GM18520 (cell line): ENCODE measurements at regions not wholly inside any gene's neighbourhood (a gene's known extent, or its start where the extent isn't known, plus 50 kb on each side); places are given as distances from the start of the nearest gene placed in this dataset.
"Not testable (repeated sequence)": the region's sequence is repeated elsewhere in the genome, so short reads cannot be mapped to it uniquely, and the experiment has no call there.

Experiments
- ATAC-seq: cut with Tn5 transposase; IDR thresholded peaks from one replicate; pipeline ENCODE4 v1.9.1; 2021; ENCODE audit not compliant: unreplicated experiment

DNA sequence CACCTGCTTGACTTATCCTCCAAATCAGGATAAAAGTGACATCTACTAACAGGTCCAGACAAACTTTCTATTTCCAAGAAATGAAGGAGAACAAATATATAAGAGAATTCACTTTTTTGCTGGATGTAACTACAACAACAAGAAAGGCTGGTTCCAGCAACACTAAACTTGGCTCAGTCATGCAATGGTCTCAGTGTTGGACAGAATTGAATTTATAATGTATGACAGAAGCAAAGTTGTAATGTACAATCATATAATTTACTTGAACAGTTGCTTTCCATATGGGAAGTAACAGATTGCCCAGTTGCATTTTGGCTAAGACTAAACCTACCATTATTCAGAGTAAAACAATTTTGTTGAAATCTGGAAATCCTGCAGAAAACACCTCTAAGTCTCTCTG, 183.3 kb upstream of the INTU start:
- ATAC-seq = no peak

DNA sequence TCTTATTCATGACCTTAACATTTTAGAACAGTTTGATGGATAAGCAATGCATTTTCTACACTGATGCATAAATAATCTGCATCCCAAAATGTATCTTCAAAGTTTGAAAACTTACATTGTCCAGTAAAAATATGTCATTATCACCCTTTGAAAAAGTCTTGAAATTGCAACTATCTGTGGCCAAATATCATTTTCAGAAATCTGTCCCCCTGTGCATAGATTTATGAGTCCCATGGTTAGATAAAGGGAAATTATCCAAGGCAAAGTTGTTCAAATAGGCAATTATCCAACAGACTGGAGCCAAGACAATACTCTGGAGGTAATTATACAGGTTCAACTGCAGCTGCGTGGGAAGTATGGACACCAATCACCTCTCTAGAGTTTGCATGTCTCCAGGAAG, 182.5 kb upstream of the INTU start:
- ATAC-seq = no peak

DNA sequence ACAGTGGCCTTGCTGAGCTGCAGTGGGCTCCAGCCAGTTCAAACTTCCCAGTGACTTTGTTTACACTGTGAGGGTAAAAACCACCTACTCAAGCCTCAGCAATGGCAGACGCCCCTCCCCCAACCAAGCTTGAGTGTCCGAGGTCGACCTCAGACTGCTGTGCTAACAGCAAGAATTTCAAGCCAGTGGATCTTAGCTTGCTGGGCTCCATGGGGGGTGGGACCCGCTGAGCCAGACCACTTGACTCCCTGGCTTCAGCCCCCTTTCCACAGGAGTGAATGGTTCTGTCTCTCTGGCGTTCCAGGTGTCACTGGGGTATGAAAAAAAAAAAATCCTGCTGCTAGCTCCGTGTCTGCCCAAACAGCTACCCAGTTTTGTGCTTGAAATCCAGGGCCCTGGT, 168.9 kb upstream of the INTU start:
- ATAC-seq = no peak

DNA sequence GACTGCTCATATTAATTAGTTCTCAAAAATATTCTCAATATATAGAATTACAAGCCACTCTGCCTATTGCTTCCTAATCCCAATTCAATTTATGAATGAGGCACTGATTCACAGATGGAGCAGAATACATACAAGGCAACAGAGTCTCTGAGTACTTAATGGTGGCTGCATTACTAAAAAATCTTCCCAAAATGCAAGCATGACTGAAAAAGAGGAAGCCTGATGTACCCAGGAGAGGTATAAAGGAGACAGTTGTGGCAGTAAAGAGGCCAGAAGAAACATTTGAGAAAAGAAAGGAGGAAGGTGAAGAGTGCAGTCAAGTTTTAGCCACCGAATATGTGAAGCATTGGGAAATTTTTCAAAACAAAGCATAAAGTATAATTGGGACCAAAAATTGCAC, 163.2 kb upstream of the INTU start:
- ATAC-seq = no peak

DNA sequence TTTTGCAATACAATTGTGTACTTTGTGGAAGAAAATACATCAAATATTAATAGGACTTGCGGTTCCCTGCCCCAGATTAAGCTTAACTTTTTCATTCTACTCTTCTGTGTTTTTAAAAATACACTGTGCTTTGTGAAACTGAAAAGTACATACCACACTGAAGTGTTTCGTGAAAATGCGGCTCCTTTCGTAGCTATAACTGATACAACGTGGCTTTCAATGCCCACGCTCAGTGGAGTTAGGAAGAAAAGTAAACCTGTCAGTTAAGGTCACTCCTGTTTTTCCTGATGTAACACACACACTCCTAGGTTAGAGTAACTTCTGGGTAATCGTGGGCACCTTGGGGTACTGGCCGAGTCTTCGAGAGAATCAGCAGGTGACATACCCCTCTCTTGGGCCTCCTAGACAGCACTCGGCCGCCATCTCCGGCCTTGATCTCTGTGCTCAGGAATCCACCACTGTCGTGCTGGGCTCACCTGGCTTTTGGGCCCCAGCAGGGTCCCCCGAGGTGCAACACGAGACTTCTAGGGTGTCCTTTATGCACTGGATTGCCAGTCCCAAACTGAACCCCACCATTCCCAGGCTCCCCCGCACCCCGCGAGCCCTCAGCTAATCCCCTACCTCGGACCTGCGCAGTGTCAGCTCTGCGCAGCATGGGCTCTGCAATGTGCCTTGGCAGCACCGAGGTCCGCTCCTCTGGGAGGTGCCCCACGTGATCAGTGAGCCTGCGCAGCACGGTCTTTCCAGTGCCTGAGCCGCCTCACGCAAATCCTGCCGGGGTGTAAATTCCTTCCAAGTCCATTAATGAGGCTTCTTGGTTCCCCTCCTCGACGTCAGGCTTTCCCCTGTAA, 162.6 kb upstream of the INTU start:
- ATAC-seq = no peak

DNA sequence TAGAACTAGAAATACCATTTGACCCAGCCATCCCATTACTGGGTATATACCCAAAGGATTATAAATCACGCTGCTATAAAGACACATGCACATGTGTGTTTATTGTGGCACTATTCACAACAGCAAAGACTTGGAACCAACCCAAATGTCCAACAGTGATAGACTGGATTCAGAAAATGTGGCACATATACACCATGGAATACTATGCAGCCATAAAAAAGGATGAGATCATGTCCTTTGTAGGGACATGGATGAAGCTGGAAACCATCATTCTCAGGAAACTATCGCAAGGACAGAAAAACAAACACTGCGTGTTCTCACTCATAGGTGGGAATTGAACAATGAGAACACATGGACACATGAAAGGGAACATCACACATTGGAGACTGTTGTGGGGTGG, 154.5 kb upstream of the INTU start:
- ATAC-seq = not testable (repeated sequence)

DNA sequence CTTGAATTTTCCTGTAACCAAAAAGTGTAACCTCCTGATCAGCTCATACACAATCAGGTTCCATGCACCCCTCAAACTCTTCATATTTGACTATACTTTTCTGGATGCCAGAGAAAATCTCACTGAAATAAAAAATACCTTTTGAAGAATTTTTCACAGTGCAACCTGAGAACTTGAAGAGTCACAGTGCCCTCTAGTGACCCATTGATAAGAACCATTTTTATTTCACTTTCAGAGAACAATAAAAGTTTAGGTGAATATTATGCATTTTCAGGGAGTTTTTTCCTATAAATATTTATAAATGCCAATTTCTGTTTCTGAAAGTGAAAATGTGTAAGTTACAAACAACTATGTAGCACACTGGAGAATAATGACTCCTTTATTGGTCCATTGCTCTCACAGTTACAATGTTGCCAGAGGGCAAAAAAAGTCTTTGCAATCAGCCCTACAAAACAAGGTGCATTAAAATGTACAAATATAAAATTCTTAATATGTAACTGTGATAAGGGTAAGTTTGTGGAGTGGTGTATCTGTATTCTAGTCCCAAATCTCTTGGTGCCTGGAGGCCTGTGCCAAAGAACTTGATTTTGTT, 153.6 kb upstream of the INTU start:
- no peak for ATAC-seq

DNA sequence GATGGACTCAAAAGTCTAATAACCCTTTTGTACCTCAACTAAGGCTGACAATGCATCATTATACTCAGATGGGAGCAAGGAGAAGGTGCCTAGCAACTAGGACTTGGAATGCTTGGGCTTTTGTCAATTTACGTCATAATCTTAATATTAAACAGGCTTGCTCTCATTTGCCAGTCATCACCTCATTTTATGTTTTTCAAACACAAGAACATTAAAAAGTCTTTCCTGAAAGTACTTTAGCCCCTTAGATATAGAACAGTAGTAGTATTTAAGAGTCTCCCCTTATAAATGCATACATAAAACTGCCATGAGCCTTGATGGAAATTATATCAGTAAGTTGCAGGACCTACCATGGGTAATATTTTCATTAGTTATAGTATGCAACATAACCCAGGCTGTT, 150.7 kb upstream of the INTU start:
- no peak for ATAC-seq

DNA sequence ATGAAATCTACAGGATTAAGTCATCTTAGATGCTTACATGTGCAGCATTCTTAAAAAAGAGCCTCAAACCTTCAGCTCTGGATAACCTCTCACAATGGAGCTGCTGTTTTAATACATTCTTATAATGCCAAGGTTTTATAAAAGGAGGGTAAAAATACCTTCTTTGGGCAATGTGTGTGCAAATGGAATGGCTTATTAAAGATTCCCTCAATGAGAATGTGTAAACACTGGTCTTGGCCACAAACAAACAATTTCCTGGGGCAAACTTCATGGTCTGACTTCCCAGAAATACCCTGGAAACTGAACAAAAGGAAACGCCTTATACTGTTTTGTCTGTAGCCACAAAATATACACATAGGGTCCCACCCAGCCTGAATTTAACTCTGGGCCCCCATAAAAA, 148.6 kb upstream of the INTU start:
- no peak for ATAC-seq

DNA sequence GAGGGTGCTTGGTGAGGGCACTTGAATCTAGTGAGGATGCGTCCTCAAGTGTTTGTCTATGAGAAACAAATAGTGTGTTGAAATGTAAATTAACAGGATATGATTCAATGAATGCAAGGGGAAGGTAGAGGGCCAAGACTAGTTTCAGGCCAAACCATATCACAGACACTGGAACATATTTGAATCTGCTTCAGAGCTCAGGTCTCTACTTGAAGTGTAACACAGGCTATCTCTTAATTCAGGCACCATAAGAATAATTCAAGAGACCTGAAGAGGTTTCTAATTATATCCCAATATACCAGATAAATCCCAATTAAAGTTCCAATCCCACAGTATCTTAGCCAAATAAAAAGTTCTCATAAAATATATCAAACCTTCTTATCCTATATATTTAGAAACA, 146.5 kb upstream of the INTU start:
- ATAC-seq = no peak

DNA sequence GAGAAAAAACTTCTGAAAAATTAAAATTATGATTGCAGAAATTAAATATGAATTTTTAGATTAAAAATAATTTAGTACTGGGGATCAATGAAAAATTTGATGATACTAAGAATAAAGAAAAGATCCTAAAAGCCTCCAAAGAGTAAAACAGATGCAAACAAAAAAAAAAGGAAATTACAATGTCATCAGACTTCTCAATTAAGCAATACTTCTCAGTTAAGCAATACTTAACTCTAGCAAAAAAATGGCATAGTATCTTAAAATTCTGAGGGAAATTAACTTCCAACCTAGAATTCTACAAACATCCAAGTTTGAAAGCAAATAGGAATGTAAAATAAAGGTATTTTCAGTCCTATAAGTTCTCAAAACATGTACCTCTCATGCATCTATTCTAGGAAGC, 141.2 kb upstream of the INTU start:
- ATAC-seq = no peak

DNA sequence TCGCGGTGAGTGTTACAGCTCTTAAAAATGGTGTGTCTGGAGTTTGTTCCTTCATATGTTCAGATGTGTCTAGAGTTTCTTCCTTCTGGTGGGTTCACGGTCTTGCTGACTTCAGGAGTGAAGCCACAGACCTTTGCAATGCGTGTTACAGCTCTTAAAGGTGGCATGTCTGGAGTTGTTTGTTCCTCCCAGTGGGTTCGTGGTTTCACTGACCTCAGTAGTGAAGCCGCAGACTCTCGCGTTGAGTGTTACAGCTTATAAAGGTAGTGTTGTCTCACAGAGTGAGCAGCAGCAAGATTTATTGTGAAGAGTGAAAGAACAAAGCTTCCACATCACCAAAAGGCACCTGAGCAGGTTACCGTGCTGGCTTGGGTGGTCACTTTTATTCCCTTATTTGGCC, 135.9 kb upstream of the INTU start:
- ATAC-seq = not testable (repeated sequence)

DNA sequence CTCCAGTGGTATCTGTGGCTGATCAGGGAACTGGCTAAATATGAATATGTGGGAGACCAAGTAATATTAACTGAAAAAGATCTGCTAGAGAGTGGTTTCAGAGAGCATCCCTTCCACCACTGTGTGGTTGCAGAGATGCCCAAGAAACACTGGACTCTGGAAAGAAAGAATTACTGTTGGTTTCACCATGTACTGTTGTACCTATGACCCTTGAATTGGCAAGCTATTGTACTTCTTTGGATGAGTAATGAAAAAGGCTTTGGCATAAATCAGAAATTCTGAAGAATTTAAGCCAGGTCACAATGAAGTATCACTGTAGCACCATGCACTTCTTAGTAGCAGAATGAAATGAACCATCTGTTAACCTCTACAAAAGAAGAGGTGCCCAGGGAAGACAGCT, 134.4 kb upstream of the INTU start:
- ATAC-seq = no peak

DNA sequence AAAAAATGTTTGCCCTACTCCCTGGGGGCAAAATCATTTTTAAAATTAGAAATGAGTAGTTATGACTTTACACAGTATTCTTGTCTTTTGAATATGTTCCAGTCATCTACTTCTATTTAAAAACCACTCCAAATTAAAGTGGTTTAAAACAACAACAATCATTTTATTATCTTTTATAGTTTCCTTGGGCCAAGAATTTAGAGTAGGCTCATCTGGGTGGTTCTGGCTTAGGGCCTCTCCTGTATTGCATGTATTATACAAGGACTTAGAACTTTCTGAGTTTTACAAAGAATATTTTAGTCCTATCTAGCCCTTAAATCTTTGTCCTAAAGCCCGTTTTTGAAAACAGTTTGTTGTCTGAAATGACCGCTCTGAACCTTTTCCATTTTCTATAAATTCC, 132.5 kb upstream of the INTU start:
- ATAC-seq = no peak

DNA sequence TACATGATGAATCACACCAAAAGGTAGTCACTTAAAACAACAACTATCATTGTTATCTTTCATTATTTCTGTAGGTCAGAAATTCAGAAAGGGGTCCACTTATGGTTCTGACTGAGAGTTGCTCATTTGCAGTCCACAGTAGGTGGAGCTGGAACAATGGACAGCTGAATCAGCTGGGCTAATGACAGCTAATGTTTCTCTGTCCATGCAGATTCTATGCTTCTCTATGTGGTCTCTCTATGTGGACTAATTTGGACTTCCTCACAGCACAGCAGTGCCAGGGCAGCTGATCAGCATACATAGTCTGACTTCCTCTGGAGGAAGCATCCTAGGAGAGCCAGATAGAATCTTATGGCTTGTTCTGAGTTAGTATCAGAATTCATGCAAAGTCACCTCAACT, 131.7 kb upstream of the INTU start:
- ATAC-seq = no peak

DNA sequence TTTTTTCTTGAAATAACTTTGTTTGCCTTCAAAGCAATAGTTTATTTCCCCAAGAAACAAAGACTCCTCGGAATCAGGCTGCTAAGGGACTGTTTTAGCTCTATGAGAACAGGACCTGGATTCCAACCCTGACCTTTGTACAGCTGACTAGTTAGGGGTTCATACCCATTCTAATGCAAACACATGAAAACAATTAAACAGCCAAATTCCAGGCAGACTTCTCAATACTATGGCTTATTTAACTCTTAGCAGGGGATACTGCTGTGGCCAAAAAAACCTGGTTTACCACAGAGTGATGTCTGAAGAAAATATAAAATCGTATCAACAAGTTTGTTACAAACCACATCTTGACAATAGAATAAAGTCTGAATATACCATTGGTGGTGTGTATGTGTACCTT, 129.6 kb upstream of the INTU start:
- no peak for ATAC-seq

DNA sequence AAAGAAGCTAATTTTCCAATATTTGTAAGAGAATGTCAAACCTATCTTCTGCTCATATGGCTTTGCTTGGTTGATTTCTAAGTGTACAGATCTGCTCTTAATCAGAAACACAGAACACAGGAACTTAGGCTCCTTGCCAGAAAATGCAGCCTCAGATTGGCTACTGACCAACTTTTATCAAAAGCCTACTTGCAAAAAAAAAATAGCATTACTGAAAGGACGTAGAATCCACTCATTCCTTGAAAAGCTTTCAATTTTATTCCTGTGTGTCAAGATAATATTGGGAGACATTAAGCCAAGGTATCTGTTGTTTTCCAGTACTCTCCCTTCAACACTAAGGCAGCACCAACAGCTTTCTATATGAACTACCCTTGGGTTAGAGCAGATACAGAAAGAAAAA, 127.6 kb upstream of the INTU start:
- no peak for ATAC-seq

DNA sequence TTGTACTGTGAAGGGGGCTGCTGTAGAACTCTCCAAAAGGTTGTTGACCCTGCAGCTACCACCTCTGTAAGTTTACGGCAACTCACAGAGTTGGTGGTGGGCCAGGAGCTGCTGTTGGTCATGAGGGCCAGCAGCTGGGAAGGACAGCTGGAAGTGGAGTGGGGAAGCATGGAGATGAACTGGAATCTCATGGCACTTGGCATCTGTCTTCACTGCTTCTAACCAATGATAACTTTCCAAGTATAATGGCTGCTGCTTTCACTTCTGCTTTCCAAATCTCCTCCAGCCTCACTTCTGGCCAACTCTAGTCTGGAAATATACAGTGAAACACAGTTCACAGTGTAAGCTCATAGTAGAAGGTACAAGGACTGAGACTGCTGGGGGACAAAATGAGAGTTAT, 126.5 kb upstream of the INTU start:
- ATAC-seq = no peak

DNA sequence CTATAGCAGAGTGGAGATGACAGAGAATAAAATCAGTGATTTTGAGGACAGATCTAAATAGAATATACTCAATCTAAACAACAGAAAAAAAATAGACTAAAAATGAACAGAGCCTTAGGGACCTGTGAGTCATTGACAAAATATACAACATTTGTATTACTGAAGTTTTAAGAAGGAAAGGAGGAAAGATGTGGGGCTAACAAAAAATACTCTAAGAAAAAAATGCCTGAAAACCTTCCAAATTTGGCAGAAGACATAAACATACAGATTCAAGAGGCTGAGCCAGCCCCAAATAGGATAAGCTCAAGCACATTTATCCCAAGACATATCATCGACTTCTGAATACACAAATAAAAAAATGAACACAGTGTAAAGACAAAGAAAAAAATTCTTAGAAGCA, 123.6 kb upstream of the INTU start:
- ATAC-seq = no peak

DNA sequence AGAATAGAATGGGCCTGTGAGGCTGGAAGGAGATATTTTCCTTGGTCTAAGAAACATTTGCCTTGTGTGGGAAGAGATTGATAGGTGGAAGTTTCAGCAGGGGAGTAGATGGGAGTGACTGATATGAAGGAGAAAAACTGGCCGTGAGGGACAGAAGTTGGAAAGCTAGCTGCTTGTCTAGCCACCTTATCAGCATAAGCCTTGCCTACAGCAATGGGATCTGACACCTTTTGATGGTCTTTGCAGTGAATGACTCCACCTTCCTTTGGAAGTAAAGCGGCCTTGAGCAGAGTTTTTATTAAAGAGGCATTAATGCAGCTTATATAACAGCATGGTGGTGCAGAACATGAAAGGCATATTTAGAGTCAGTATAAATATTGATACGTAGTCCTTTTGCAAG, 120.1 kb upstream of the INTU start:
- not testable (repeated sequence) for ATAC-seq

DNA sequence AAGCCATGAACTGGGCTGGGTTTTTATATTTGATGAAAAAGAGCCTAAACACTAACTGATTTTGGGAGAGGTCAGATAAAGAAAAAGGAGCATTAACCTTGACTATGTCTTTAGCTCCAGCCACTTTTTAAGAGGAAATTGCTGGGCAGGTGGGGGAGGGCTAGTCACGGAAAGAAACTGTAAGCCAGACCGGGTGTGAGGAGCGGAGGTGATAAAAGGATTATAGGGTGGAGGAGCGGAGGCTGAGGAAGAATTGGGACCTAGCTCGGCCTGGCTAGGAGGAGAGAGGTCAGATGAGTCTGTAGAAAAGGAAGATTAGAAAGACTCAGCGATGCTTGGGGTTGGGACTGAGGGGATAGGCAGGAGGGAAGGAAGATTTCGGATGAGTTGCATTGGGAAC, 117.5 kb upstream of the INTU start:
- not testable (repeated sequence) for ATAC-seq

DNA sequence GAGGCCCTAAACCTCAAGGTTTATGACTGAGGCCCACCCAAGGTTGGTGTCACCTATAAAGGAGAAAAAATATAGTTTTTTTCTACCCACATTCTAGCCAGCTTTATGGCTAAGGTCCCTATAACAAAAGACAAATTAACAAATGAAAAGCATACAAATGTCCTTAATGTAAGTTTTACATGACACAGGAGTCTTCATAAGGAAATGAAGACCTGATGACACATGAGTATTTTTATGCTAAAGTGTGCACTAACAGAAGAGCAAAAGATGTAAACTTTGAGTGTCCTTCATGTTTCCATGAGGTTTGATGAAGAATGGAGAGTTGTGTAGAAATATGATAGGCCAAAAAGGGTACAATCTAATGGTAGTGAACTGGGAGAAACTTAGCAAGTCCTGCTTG, 114.7 kb upstream of the INTU start:
- ATAC-seq = no peak

DNA sequence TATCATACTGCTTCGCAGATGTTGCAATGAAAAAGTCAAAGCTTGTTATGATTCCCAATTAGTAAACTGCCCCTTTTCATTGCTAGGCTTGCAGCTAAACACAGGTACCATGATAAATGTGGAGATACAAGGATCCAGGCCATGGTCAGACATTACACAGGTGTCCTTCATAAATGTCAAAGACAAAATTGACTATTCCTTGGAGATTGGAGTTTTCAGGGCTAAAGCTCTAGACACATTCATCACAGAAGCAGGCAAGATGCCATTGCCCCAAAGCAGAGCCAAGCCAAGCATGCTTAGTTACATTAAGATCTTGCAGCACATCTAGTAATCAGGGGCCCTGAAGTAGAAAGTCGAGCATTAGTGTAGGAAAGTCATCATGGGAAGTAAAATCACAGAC, 111.3 kb upstream of the INTU start:
- ATAC-seq = no peak
